ENCODE measurements at regions not wholly inside any gene's neighbourhood (a gene's known extent, or its start where the extent isn't known, plus 50 kb on each side); places are given as distances from the start of the nearest gene placed in this dataset.

DNA sequence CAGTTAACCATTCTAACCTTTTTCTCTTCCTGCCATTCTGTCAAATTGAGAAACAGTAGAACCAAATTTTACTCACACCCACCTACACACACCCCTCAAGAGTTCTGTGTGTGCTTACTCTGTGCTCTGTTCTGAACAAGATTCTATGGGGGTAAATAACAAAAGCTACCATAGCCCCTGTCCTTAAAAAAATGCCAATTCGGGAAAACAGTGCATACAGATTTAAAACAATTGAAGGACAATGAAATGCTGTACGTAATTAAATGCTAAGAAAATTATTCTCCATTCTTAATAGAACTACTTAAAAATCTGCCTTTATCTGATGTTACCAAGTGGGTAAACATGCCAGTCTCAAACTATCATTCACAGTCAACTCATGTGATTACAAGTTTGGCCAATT, 1107.5 kb downstream of the TUSC7 start:
- TF ChIP-seq CTCF (IDR thresholded peaks at IDR 0.05 in 8 of 11, conservative IDR thresholded peaks at IDR 0.05 in 3 of 11) (no peak), POLR2A (IDR thresholded peaks at IDR 0.05) (no peak)

Data from spleen (tissue), 7 donors.